ENCODE measurements at regions not wholly inside any gene's neighbourhood (a gene's known extent, or its start where the extent isn't known, plus 50 kb on each side); places are given as distances from the start of the nearest gene placed in this dataset.

GRCh38 chr4:98786866-98787265 lies 128.5 kb upstream of the TSPAN5 start:
- no peak for DNase-seq
- peaks cover 13% of the 10 kb centered on the region for H3K27me3 Mint-ChIP-seq (ENCODE audit: unreplicated experiment)
- H3K36me3 Mint-ChIP-seq (ENCODE audit: insufficient read depth, unreplicated experiment) = no peaks in the 10 kb centered on the region
- CTCF ChIA-PET = no interaction called here
- no peak overlapping the region for H3K4me3 Mint-ChIP-seq (ENCODE audit: low read depth, unreplicated experiment)
- TF ChIP-seq, protein P1, sequence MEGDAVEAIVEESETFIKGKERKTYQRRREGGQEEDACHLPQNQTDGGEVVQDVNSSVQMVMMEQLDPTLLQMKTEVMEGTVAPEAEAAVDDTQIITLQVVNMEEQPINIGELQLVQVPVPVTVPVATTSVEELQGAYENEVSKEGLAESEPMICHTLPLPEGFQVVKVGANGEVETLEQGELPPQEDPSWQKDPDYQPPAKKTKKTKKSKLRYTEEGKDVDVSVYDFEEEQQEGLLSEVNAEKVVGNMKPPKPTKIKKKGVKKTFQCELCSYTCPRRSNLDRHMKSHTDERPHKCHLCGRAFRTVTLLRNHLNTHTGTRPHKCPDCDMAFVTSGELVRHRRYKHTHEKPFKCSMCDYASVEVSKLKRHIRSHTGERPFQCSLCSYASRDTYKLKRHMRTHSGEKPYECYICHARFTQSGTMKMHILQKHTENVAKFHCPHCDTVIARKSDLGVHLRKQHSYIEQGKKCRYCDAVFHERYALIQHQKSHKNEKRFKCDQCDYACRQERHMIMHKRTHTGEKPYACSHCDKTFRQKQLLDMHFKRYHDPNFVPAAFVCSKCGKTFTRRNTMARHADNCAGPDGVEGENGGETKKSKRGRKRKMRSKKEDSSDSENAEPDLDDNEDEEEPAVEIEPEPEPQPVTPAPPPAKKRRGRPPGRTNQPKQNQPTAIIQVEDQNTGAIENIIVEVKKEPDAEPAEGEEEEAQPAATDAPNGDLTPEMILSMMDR (IDR thresholded peaks at IDR 0.05; ENCODE audit: unreplicated experiment) = no peak
- BruUV-seq (replicated peaks) = no TSS peak
- intact Hi-C loops (cut with micrococcal nuclease; ENCODE audit: unreplicated experiment) = no loop called here
- no peaks in the 10 kb centered on the region for H3K9me3 Mint-ChIP-seq (ENCODE audit: low read depth, unreplicated experiment)
- H3K27ac Mint-ChIP-seq (ENCODE audit: unreplicated experiment) = no peak overlapping the region
- H3K4me1 Mint-ChIP-seq (ENCODE audit: low read depth, unreplicated experiment) = no peaks in the 10 kb centered on the region

DNA sequence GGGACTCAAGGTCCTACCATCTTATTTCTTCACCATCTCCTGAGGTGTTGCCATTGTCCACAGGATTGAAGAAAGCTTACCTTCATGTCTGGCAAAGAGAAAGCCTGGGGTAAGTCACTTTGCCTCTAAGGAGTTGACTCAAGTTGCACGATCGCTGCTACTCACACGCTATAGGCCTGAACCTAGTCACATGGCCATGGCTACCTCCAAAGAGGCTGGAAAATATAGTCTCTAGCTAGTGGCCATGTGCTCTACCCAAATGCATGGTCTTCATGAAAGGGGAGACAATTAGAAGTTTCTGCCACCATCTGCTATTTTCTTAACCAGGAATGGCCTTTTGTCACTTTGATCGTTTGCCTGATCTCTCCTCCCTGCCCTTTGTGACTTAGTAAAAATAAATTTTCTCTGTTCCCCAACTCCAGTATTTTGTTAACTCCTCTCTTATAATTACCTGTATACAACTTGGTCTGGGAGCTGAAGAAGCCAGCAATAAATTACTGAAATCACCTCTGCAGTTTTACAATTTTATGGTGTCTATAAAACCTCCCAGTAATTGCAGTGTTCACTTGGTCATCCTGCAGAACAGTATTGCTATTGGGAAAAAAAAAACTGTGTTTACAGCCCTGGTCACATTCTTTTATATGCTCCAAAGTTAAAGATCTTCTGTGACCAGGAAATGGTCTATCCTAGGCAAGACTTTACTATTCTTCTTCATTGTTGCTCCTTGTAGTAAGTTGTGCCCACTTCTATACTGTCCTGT lies 126.7 kb upstream of the TSPAN5 start:
- Mint-ChIP-seq H3K27me3 (ENCODE audit: unreplicated experiment) (peaks cover 13% of the 10 kb centered on the region), H3K4me1 (ENCODE audit: low read depth, unreplicated experiment) (no peaks in the 10 kb centered on the region), H3K27ac (ENCODE audit: unreplicated experiment) (no peak overlapping the region), H3K9me3 (ENCODE audit: low read depth, unreplicated experiment) (no peaks in the 10 kb centered on the region), H3K36me3 (ENCODE audit: insufficient read depth, unreplicated experiment) (no peaks in the 10 kb centered on the region), H3K4me3 (ENCODE audit: low read depth, unreplicated experiment) (no peak overlapping the region)
- CTCF ChIA-PET = no interaction called here
- intact Hi-C loops (cut with micrococcal nuclease; ENCODE audit: unreplicated experiment) = no loop called here
- TF ChIP-seq, protein P1 (IDR thresholded peaks at IDR 0.05; ENCODE audit: unreplicated experiment) = no peak
- BruUV-seq (replicated peaks) = no TSS peak
- DNase-seq = no peak

DNA sequence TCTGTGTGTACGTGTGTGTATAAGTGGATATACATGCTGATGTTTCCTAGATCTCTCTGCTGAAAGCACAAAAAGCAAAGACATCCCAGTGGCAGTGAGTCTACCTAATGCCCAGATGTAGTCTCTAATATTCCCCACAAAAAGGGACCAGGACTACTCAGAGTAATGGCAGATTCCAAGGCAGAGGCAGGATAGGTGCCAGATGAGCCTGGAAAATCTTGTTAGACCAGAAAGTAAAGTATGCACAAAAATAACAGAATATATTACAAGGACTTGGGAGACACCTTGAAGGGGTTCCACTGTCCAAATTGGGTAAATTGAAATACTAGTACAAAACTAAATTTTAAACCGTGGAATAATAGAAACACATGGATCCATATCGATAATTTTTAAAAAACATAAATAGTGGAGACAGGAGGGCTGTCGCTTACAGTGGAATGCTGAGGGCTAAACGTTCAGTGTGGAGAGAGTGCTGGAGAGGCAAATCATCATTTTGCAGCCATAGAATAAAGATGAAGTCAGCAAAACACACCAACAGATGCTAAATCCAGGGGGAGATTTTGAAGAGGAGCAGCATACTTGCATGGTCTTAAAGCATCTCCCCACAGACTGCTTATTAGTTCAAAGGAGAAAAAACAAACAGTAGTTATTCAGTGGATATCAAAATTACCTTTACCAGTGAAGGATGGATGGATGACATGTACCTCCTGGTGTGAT lies 123.4 kb upstream of the TSPAN5 start:
- H3K27ac Mint-ChIP-seq (ENCODE audit: unreplicated experiment) = no peak overlapping the region
- TF ChIP-seq, protein P1 (IDR thresholded peaks at IDR 0.05; ENCODE audit: unreplicated experiment) = no peak
- H3K4me3 Mint-ChIP-seq (ENCODE audit: low read depth, unreplicated experiment) = no peak overlapping the region
- no peaks in the 10 kb centered on the region for H3K9me3 Mint-ChIP-seq (ENCODE audit: low read depth, unreplicated experiment)
- no TSS peak for BruUV-seq (replicated peaks)
- DNase-seq = no peak
- CTCF ChIA-PET = no interaction called here
- H3K27me3 Mint-ChIP-seq (ENCODE audit: unreplicated experiment) = peaks cover 13% of the 10 kb centered on the region
- peaks cover 9% of the 10 kb centered on the region for H3K4me1 Mint-ChIP-seq (ENCODE audit: low read depth, unreplicated experiment)
- H3K36me3 Mint-ChIP-seq (ENCODE audit: insufficient read depth, unreplicated experiment) = no peaks in the 10 kb centered on the region
- intact Hi-C loops (cut with micrococcal nuclease; ENCODE audit: unreplicated experiment) = no loop called here

DNA sequence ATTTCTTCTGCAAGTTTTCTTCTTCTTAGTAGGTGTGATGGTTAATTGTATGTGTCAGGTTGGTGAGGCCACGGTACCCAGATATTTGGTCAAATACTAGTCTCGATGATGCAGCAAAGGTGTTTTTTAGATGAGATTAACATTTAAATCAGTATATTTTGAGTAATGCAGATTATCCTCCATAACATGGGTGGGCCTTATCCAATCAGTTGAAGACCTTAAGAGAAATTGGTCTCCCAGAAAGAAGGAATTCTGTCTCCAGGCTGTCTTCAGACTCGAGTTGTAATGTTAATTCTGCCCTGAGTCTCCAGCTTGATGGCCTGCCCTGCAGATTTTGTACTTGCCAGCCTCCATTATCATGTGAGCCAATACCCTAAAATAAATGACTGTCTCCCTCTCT lies 122.5 kb upstream of the TSPAN5 start:
- peaks cover 13% of the 10 kb centered on the region for H3K27me3 Mint-ChIP-seq (ENCODE audit: unreplicated experiment)
- CTCF ChIA-PET = no interaction called here
- BruUV-seq (replicated peaks) = no TSS peak

More for the DNA sequence above, 122.5 kb upstream of the TSPAN5 start:
- Mint-ChIP-seq H3K36me3 (ENCODE audit: insufficient read depth, unreplicated experiment) (no peaks in the 10 kb centered on the region), H3K27ac (ENCODE audit: unreplicated experiment) (no peak overlapping the region), H3K4me3 (ENCODE audit: low read depth, unreplicated experiment) (no peak overlapping the region), H3K4me1 (ENCODE audit: low read depth, unreplicated experiment) (peaks cover 9% of the 10 kb centered on the region), H3K9me3 (ENCODE audit: low read depth, unreplicated experiment) (no peaks in the 10 kb centered on the region)
- intact Hi-C loops (cut with micrococcal nuclease; ENCODE audit: unreplicated experiment) = no loop called here
- TF ChIP-seq, protein P1 (IDR thresholded peaks at IDR 0.05; ENCODE audit: unreplicated experiment) = no peak
- no peak for DNase-seq

Measured in Calu3 (cell line).